Aorta (tissue), 5 donors: ENCODE measurements at regions not wholly inside any gene's neighbourhood (a gene's known extent, or its start where the extent isn't known, plus 50 kb on each side); places are given as distances from the start of the nearest gene placed in this dataset.
A peak's percentile ranks its signal among the peaks of the same experiment; 100 is the strongest.

Experiments
- ATAC-seq: fragments of 200-7000 bp; cut with Tn5 transposase; one replicate; pipeline ENCODE4 v1.9.1; 2022; ENCODE audit warnings: moderate library complexity; ENCODE audit not compliant: low FRiP score
- DNase-seq, 2 donors: peaks; one replicate each; pipeline ENCODE4 v3.0.0-alpha.2; 2020
- H3K27ac ChIP-seq, 2 donors: one replicate each; pipeline ENCODE4 v1.5.1; 2013; ENCODE audit warnings: low read length in 2 of 2, mild to moderate bottlenecking in 2 of 2, moderate library complexity in 2 of 2, control low read depth in 1 of 2, inconsistent platforms in 1 of 2, low read depth in 1 of 2
- H3K27me3 ChIP-seq, 2 donors: one replicate each; pipeline ENCODE4 v1.6.1; 2013; ENCODE audit warnings: control low read depth in 1 of 2, low read length in 1 of 2, mild to moderate bottlenecking in 1 of 2, moderate library complexity in 1 of 2; ENCODE audit not compliant: insufficient read depth in 2 of 2, control insufficient read depth in 1 of 2
- H3K36me3 ChIP-seq, 2 donors: one replicate each; pipeline ENCODE4 v1.6.1; 2013; ENCODE audit warnings: control low read depth in 1 of 2, low read length in 1 of 2, mild to moderate bottlenecking in 1 of 2; ENCODE audit not compliant: insufficient read depth in 2 of 2, control insufficient read depth in 1 of 2
- H3K4me1 ChIP-seq, 2 donors: one replicate each; pipeline ENCODE4 v1.6.1; 2013; ENCODE audit warnings: low read length in 2 of 2, control low read depth in 1 of 2, mild to moderate bottlenecking in 1 of 2, moderate library complexity in 1 of 2; ENCODE audit not compliant: insufficient read depth in 2 of 2, control insufficient read depth in 1 of 2
- H3K4me3 ChIP-seq, 2 donors: one replicate each; pipeline ENCODE4 v1.5.1; 2013; ENCODE audit warnings: low read length in 2 of 2, control low read depth in 1 of 2, mild to moderate bottlenecking in 1 of 2
- H3K9me3 ChIP-seq: one replicate; pipeline ENCODE4 v1.6.1; 2013; ENCODE audit warnings: mild to moderate bottlenecking, low read length; ENCODE audit not compliant: control insufficient read depth
- WGBS, 2 donors: extraction: QIAGEN DNeasy Blood & Tissue Kit; methylation state at CpG; one replicate each; pipeline ENCODE4 v1.1.7; 2013; 5-methylcytosine and 5-hydroxymethylcytosine counted together
- intact Hi-C, 2 donors: fragments of 100-400 bp; cut with DNase I; formaldehyde crosslinking; loops; one replicate each; pipeline versions ENCODE4 v1.14.2 to v1.15.0; 2022
- donor health status: healthy with polysubstance abuse.
- donor health status: Bipolar disorder and iron deficiency.
- donor health status: DM: no; HTN: no; CAD: no.
- donor health status: DM: no; HTN: no; CAD: no.
- donor health status: DM: yes; HTN: yes; CAD: no.

DNA sequence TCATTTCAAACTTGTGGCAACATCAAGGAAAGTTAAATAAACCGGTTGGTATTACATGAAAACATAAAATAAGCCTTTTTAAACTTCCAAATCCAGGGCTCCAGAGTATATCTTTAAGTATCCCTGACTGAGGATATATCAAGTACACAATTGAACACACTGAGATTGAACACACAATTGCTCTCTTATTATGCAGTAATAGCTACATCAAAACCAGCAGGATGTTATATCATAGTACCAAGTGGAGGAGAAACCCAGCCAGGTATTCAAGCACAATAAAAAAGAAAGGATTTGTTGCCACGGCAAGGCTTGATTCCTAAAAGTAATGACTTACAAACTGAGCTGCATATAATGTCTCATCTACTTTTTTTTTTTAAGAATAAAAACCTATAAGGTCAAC, 605.8 kb downstream of the SPOCK3 start:
- ATAC-seq (no peak), DNase-seq (no peak)
- no peaks in the 10 kb centered on the region for H3K27me3 ChIP-seq
- H3K9me3 ChIP-seq: no peaks in the 10 kb centered on the region
- H3K36me3 ChIP-seq: no peaks in the 10 kb centered on the region
- H3K4me1 ChIP-seq: no peaks in the 10 kb centered on the region
- 63 to 65% methylated on average over 2 of the region's 2 CpGs for WGBS, 2 donors
- intact Hi-C loops: no loop called here
- no peak overlapping the region for H3K27ac ChIP-seq
- H3K4me3 ChIP-seq: no peak overlapping the region

DNA sequence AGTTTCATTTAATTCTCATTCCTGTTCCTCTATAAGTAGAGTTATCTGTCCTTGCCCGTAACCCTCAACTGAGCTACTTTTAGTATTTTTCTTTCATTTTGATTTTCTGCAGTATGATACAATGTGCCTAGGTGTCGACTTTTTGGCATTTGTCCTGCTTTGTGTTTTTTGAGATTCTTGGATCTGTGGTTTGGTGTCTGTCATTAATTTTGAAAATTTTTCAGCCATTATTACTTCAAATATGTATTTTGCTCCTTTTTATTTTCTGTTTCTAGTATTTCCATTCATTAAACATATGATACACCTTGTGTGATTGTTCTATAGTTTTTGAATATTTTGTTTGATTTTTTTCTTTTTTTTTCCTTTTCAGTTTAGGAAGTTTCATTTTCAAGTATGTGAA, 598.9 kb downstream of the SPOCK3 start:
- 83 to 85% methylated on average over 2 of the region's 2 CpGs for WGBS, 2 donors
- no peak for DNase-seq
- intact Hi-C loops: no loop called here

DNA sequence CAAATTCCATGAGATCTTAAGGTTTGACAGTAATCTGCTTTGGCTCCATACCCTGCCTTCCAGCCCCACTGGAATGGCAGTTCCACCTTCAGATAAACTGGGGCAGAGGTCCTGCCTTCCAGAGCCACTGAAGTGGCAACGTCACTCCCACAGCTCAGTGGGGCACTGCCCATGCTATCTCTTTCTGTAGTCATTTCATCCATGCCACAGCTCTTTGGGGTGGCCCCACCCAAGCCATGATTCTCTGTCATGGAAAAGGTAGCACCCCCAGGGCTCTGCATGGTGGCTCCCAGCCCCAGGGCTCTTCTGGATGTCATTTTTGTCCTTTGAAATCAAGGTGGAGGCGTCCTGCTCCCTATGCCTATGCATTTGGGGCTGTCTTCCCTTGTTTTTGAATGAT, 596.5 kb downstream of the SPOCK3 start:
- no peak overlapping the region for H3K27ac ChIP-seq
- intact Hi-C loops: no loop called here
- H3K4me3 ChIP-seq: no peak overlapping the region
- H3K9me3 ChIP-seq: no peaks in the 10 kb centered on the region
- 69 to 75% methylated on average over 2 of the region's 2 CpGs for WGBS, 2 donors
- no peaks in the 10 kb centered on the region for H3K4me1 ChIP-seq
- no peaks in the 10 kb centered on the region for H3K27me3 ChIP-seq
- H3K36me3 ChIP-seq: no peaks in the 10 kb centered on the region
- DNase-seq: peak in 1 of 2 donors; percentile 52
- ATAC-seq: no peak

More for the DNA sequence above, 598.9 kb downstream of the SPOCK3 start:
- H3K27me3 ChIP-seq: no peaks in the 10 kb centered on the region
- no peak for ATAC-seq
- no peaks in the 10 kb centered on the region for H3K36me3 ChIP-seq
- H3K9me3 ChIP-seq: no peaks in the 10 kb centered on the region
- H3K4me3 ChIP-seq: no peak overlapping the region
- no peaks in the 10 kb centered on the region for H3K4me1 ChIP-seq
- H3K27ac ChIP-seq: no peak overlapping the region

DNA sequence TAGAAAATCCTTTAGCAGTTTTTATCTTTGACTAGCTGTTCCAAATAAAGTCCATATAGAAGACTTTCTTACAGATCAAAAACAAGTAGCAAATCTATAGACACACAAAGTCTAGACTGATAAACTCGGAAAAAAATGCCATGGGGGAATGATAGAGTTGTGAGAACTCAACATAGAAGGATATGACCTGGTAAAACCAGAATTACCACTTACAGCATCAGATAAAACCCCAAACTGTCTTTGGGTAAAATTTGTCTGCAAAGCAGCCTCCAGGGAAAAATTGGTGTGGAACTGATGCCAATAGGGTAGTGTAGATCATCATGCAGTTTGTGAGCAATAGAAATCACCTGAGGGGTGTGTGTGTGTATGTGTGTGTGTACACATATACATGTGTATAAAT, 579.1 kb downstream of the SPOCK3 start:
- H3K36me3 ChIP-seq: no peaks in the 10 kb centered on the region
- no peaks in the 10 kb centered on the region for H3K9me3 ChIP-seq
- no peak for DNase-seq
- intact Hi-C loops: no loop called here
- no peaks in the 10 kb centered on the region for H3K4me1 ChIP-seq
- H3K4me3 ChIP-seq: no peak overlapping the region
- no peak for ATAC-seq
- no peaks in the 10 kb centered on the region for H3K27me3 ChIP-seq
- H3K27ac ChIP-seq: no peak overlapping the region
- 55 to 74% methylated on average over 1 of the region's 1 CpG for WGBS, 2 donors

DNA sequence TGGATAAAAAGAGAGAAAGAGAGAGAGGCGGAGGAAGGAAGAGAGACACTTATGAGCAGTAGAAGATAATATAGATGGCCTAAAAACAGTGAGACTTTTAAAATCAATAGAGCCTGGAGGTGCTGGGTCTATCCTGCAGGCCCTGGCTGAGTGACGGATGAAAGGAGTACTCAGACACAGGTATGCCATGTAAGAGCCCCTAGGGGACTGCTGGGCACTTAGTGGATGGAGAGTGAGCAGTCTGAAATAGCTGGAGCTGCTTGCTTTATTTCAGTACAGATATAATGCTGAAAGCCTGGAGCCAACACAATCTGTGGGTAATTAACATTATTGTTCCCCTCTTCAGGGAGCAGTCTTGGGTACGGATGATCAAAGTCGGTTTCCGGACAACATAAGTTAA, 578.6 kb downstream of the SPOCK3 start:
- H3K4me3 ChIP-seq: no peak overlapping the region
- intact Hi-C loops: no loop called here
- DNase-seq (no peak), ATAC-seq (no peak)
- no peak overlapping the region for H3K27ac ChIP-seq
- H3K4me1 ChIP-seq: no peaks in the 10 kb centered on the region
- no peaks in the 10 kb centered on the region for H3K27me3 ChIP-seq
- no peaks in the 10 kb centered on the region for H3K36me3 ChIP-seq
- WGBS, 2 donors: 90 to 93% methylated on average over 5 of the region's 5 CpGs
- no peaks in the 10 kb centered on the region for H3K9me3 ChIP-seq

DNA sequence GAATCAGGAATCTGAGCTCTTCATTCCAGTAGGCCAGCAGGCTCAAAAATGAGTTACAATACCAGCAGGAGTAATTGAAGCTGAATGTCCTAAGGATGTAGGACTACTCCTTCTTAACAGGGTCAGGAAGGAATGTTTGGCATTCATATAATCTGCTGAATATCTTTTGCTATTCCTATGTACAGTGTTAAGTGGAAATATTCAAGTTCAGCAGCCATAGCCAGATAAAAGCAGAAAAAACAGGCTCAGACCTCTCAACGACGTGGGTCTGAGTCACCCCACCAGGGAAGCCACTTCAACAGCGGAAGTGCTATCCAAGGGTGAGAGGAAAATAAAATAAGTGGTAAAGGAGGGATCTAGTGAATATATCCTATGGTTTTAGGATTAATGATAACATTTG, 577.0 kb downstream of the SPOCK3 start:
- Histone ChIP-seq H3K4me3 (no peak overlapping the region), H3K27me3 (no peaks in the 10 kb centered on the region), H3K9me3 (no peaks in the 10 kb centered on the region), H3K36me3 (no peaks in the 10 kb centered on the region), H3K4me1 (no peaks in the 10 kb centered on the region), H3K27ac (no peak overlapping the region)
- DNase-seq: no peak
- intact Hi-C loops: no loop called here
- ATAC-seq: no peak
- 16% methylated on average over 3 of the region's 3 CpGs for WGBS, 2 donors

DNA sequence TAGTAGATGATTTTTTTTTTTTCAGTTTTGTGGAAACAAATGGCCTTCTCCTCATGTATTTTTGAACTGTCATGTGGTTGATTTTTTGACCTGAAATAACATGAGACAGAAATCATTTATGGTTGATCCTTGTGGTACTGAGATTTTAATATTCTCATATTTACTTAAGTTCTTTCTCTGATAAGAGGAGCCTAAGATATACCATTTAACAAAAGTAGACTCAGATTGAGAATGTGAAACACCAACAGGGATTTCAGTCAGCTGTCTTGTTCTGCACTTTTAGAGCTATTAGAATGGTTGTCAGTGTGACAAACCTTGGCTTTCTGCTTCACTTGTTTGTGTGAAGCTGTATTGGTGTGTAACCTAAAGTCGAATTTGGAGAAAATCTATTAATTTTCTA, 575.7 kb downstream of the SPOCK3 start:
- no peak for DNase-seq
- no peak for ATAC-seq
- no peak overlapping the region for H3K4me3 ChIP-seq
- H3K36me3 ChIP-seq: no peaks in the 10 kb centered on the region
- WGBS, 2 donors: 56 to 63% methylated on average over 1 of the region's 1 CpG
- no peak overlapping the region for H3K27ac ChIP-seq
- H3K9me3 ChIP-seq: no peaks in the 10 kb centered on the region
- H3K4me1 ChIP-seq: no peaks in the 10 kb centered on the region
- H3K27me3 ChIP-seq: no peaks in the 10 kb centered on the region
- intact Hi-C loops: no loop called here

DNA sequence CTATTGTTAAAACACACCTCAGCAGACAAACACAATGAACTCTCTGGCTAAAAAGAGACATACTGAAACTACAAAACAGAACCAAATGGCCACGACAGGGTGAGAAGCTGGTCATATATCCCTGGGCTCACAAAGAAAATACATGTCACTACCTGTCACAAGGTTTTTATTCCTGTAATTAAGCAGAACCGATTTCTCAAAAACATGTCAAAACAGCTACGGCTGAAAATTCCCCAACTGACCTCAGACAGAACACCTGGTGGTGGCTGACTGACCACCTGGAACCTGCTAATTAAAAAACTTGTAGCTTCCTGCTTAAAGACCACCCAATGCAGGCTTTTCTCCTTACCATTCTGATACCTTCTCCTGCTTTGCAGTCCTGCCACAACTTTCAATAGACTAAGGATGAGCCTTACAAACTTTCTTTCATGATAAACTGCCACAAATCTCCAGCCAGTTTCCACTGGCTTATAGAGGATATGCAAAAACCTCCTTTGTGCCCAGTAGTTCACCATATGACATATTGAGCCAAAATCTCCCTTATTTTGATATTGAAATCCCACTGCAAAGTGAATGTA, 571.9 kb downstream of the SPOCK3 start:
- no peak for DNase-seq
- Histone ChIP-seq H3K27ac (no peak overlapping the region), H3K4me3 (no peak overlapping the region), H3K36me3 (no peaks in the 10 kb centered on the region), H3K9me3 (no peaks in the 10 kb centered on the region), H3K27me3 (no peaks in the 10 kb centered on the region), H3K4me1 (no peaks in the 10 kb centered on the region)
- no peak for ATAC-seq
- WGBS, 2 donors: 41 to 43% methylated on average over 3 of the region's 3 CpGs
- intact Hi-C loops: no loop called here

DNA sequence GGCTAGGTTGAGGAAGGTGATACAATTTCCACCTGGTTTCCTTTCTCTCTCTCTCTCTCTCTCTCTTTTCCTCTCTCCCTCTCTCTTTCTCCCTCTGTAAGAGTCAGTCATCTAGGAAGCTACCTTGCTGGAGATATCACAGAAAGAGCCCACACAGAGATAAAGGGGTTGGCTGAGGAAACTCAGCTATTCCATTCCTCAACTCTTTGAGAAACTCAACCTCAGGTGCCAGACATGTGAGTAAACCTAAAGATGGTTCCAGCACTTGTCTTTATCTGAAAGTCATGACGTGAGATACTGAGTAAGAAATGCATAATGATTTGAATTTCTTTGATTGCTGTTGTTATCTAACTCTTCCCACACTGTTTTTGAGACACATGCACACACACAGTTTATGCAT, 564.0 kb downstream of the SPOCK3 start:
- H3K9me3 ChIP-seq: no peaks in the 10 kb centered on the region
- H3K4me1 ChIP-seq: no peaks in the 10 kb centered on the region
- H3K36me3 ChIP-seq: no peaks in the 10 kb centered on the region
- intact Hi-C loops: no loop called here
- ATAC-seq: no peak
- no peaks in the 10 kb centered on the region for H3K27me3 ChIP-seq
- no peak overlapping the region for H3K27ac ChIP-seq
- 39 to 52% methylated on average over 1 of the region's 1 CpG for WGBS, 2 donors
- H3K4me3 ChIP-seq: no peak overlapping the region
- DNase-seq: no peak
